HG02970 (cell line): ENCODE measurements at regions not wholly inside any gene's neighbourhood (a gene's known extent, or its start where the extent isn't known, plus 50 kb on each side); places are given as distances from the start of the nearest gene placed in this dataset.

ENCODE experiments used
- ATAC-seq: cut with Tn5 transposase; IDR thresholded peaks from one replicate; pipeline ENCODE4 v1.9.1; 2021; ENCODE audit warnings: mild to moderate bottlenecking, moderate library complexity, moderate number of reproducible peaks; ENCODE audit not compliant: unreplicated experiment, low FRiP score

DNA sequence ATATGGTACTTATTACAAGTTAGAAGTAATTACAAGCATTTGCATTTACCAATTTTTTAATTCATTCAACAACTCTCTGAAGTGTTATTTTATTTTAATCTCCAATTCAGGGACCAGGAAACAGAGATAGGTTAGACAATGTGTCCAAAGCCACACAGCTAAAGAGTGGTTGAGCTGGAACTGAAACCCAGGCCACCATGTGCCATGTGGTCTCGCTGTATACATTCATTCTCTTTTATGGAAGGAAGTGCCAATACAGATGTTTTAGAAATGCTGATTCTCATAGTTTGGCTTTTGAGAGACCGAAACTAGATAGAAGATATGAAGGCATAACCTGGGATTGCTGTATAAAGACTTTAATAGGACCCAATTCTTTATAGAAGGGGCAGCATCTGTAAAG, 684.6 kb upstream of the ID2 start:
- ATAC-seq: no peak

DNA sequence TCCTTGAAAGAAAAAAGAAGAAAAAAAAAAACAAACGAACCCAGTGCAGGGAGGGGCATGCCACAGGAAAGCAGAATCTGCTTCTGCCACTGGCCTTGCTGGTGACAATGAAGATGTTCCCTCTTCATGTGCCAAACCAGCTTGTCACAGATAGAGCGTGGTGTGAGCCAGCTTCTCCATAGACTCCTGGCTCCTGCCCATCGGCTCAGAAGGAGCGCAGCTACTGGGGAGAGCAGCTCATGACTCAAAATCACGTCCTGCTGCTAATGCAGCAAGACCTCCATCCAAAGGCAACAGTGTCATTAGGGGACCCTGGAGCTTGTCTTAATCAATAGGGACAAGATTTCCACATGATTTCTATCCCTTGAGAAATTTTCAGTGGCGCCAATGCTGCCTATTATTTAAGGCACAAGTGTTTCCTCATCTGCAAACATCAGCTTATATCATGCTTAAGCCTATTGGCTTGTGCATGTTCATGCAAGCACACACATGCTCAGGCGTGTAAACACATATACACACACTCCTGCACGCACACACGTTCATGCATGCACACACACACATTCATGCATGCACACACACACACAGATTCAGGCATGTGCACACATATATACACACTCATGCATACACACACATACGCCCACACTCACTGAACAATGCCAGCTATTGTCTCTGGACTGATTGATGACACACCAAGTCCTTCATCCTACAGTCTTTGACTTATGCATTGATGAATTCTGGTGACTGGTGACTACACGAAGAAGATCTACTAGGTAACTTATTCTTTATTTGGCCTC, 682.0 kb upstream of the ID2 start:
- no peak for ATAC-seq

- ATAC-seq: no peak
Measured at GRCh38 chr2:8000870-8001269, 681.0 kb upstream of the ID2 start.

- ATAC-seq: no peak
Measured at GRCh38 chr2:8002765-8003393, 679.0 kb upstream of the ID2 start.

DNA sequence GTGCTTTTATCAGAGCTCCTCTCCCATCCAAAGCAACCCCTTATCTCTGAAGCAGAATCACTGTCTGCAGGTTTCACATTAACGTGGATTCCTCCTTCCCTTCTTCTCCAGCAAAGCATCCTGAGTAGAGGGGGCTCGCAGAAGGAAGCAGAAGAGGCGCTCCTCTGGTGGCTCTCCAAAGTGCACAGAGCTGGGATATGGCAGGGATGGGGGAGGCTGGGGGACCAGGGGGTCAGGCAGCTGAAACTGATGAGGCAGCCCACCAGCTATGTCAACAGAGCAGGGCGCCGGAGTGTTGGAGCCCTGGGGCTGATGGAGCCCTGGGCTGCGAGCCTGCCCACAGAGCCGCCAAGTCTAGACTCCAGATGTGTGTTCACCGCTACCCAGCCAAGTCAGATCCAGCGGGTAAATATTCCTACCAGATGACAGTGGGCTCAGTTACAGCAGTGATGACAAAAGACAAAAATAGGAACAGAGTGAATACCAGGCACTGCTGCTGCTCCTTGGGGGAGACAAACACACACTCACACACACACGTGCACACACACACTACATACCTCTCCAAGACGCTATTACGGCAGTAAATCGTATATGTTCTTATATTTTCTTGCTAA, 678.3 kb upstream of the ID2 start:
- no peak for ATAC-seq

DNA sequence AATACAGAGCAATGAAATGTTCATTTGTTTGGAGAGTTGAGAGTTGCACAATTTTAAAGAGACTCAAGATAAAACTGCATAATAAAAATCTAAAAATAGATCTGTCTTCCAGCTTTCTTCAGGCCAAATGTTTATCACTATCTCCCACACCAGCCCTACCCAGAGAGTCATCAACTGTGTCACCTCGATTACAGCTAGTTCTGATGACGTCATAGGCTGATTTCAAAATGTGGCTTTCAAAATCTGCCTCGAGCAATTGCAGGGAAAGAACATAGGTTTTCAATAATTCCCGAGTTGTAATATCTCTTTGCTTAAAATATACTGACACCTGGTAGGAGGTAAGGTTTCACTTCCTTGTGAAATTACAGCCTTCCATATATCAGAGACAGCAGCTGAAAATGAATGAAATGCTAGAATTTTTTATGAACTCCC, 677.6 kb upstream of the ID2 start:
- ATAC-seq: no peak

DNA sequence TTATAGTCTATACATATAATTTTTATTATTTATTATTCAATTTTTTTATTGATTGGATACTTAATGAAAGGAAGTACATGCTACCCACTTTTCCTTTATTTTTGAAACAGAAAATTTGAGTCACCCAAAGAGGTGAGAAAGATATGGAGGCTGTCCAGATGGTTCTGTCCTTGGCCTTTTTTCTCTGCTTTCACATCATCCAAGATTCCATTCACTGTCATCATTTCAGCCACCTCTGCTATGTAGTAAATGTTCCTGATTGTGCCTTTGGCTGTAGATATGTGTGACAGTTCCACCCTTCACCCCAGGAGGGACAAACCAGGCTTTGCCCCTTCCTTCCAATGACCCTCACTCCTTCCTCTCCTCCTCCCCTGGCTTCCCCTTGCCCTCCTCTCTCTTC, 675.7 kb upstream of the ID2 start:
- ATAC-seq: no peak

GRCh38 chr2:8006626-8007025, 675.2 kb upstream of the ID2 start:
- ATAC-seq: no peak

DNA sequence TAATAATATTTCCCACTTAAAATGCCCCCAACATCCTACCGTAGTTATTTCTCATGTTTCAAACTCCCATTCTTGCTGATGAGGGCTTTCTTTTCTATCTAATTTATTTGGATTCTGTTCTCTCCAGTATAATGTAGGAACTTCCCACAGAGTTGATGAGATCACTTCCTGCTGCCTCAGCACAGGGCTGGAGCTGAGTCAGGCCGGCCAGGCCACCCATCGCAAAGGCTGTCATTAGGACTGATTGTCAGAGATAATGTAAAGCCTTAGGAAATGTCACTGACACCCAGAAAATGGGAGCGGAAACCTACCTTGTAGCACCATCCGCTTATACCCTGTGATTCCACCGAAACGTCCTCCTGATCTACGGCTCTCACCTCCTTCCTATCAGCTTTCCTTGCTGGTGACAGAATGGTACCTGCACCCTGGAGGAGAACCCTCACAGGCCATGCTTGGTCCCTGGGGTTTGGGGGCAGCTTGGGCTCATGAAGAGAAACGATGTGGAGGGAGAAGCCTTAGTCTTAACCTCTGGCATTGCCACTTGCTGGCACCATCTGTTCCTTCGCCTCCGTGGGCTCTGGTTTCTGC, 672.8 kb upstream of the ID2 start:
- ATAC-seq: no peak

DNA sequence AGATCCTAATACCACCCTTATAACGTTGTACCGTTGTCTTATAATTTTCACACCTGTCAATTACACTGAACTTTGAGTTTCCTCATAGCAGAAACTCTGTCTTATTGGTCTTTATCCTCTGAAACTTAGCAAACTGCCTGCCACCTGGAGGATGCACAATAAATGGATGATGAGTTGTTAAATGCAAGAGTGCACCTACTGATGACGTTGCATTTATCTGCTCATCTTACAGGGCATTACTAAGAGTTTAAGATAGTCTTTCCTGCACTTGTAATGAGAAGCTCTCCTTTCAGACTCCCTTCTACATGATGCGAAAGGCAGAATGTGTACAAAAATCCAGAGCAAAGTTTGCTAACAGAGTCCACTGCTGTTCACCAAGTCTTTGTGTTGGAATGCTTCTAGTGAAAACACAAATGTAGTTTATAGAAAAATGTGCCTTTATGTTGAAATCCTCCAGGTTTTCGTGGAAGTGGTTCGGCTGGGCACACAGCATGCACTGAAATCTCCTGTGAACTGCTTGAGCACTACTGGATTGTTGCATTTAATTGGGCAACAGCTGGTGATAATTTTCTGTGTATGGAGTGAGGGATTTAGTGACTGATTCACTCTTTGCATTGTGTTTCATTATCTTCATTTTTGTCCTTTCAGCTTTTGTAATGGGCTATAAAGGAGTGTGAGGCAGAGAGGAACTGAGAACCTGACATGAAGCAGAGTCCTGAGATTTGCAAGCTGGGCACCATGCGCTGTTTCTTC, 665.8 kb upstream of the ID2 start:
- ATAC-seq: no peak

DNA sequence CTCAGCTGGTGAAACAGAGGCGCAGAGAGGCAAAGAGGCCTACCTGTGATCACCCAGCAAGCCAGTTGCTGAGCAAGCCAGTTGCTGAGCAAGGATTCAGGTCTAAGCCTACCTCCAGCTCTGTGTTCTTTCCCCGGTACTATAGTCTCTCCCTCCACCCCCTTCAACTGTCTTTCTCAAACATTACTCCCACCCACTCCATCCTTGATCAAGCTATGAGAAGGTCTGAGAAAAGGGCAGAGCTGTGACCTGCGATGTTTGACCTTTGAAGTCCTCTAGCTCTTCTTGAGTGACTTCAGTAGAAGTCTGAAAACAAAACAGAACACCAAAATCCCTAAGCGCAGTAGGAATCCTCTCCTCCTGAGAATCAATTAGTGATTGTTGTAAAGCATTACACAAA, 665.2 kb upstream of the ID2 start:
- no peak for ATAC-seq

- no peak for ATAC-seq
Measured at GRCh38 chr2:8018956-8019355, 662.9 kb upstream of the ID2 start.

- no peak for ATAC-seq
Measured at GRCh38 chr2:8019934-8020333, 661.9 kb upstream of the ID2 start.

DNA sequence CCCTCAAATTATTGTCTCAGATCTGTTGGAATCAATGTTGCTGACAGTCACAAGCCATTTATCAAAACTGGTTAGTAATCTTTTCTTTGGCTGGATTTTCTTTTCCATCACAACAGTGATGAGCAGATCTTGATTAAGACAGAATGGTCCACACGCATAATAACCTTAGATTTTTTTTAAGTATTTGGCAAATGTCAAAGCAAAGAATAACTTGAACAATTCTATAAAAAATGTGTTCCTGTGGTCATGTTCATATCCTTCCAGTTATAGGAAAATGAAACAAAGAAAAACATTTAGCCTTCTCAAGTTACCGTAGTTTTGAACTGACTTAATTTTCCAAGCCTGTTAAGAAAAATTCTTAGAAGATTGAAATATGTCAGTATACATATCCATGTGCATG, 659.9 kb upstream of the ID2 start:
- no peak for ATAC-seq

GRCh38 chr2:8022908-8023640, 658.8 kb upstream of the ID2 start:
- ATAC-seq: no peak

DNA sequence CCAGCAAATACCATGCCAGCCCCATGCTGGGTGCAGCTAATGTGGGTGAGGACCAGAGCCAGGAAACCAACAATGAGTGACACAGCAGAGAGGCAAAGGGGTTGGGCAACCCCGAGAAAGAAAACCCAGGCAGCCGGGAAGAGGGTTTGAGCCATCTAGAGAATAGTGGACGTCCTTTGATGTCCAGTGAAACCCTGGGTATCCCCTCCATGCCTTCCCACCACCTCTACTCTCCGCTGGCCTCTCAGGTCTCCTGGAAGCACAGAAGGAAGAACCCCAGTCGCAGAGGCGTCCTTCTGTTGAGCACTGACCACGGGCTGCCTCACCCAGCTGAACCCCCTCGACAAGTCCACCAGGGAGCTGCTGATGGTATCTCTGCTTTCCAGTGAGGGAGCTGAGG, 657.4 kb upstream of the ID2 start:
- ATAC-seq: no peak

DNA sequence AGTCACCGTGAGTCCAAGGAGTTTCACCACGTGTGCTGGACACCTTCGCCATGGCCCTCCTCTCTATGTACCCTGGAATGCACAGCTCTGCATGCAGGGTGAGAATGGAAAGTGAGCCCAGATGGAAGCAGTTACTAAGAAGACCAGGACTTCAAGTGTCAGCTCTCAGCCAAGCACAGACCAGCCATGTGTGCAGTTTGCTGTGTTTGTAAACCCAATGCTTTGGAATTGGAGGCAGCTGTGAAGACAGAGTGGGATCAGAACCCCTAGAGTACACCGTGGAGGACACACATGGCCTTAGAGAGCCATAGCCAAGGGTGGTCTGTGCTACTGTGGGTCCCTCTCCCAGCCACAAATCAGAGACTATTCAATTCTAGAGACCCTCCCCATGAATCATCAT, 655.5 kb upstream of the ID2 start:
- ATAC-seq: no peak

DNA sequence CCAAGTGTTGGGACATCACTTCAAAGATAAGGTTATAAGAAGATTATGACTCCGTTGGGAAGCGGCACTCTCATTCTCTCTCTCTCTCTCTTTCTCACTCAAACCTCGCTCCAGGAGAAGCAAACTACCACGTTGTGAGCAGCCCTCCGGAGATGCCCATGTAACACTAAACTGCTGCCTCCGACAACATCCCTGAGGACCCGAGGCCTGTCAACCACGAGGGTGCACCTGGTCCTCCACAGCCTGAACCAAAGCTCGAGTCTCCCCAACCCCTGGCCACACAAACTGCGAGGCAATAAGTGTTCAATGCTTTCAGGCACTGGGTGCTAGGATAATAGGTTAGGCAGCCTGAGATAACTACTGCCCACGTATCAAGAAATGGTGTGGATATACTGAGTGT, 654.5 kb upstream of the ID2 start:
- no peak for ATAC-seq

GRCh38 chr2:8028036-8028435, 653.8 kb upstream of the ID2 start:
- no peak for ATAC-seq

DNA sequence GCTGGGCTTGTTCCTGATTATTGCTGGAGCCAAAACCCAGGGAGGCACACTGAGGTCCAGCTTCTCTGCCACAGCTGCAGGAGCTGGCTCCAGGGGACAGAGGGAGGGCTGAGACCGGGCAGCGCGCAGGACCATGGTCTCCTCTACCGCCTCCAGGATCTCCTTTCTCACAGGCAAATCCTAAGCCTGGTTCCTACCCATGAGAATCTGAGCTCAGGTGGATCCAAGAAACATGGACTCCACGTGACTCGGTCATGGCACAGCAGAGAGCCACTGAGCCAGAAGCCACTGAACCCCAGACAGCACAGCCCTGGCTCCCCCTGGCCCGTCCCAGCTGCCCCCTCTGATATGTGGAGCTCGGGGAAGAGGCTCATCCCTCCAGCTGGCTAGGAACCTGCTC, 653.4 kb upstream of the ID2 start:
- no peak for ATAC-seq
